ENCODE measurements at regions not wholly inside any gene's neighbourhood (a gene's known extent, or its start where the extent isn't known, plus 50 kb on each side); places are given as distances from the start of the nearest gene placed in this dataset.

DNA sequence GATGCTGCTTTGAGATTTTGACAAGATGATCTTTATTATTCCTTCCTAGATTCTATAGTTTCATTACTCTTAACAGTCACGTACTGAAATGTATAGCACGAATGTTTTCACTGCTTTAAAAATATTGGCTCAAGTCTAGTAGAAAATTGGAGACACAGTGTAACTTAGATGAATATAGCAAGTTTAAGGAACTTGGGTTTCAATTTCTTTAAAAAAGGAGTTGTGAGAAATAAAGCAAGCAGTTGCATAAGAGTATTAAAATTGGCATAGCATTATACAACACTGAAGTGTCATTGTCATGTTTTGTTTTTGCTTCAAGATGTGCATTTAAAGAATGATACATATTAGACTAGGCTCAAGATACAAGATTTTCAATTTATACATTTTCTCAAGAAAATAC, 624.8 kb upstream of the NOVA1 start:
- H3K4me1 ChIP-seq (ENCODE audit: low read depth): no peaks in the 10 kb centered on the region
- DNase-seq (ENCODE audit: low read depth in 1 of 2, low spot score in 1 of 2): no peak
- no peaks in the 10 kb centered on the region for H3K36me3 ChIP-seq
- no peaks in the 10 kb centered on the region for H3K27me3 ChIP-seq
- H3K4me3 ChIP-seq: no peak overlapping the region
- TF ChIP-seq, protein P1, sequence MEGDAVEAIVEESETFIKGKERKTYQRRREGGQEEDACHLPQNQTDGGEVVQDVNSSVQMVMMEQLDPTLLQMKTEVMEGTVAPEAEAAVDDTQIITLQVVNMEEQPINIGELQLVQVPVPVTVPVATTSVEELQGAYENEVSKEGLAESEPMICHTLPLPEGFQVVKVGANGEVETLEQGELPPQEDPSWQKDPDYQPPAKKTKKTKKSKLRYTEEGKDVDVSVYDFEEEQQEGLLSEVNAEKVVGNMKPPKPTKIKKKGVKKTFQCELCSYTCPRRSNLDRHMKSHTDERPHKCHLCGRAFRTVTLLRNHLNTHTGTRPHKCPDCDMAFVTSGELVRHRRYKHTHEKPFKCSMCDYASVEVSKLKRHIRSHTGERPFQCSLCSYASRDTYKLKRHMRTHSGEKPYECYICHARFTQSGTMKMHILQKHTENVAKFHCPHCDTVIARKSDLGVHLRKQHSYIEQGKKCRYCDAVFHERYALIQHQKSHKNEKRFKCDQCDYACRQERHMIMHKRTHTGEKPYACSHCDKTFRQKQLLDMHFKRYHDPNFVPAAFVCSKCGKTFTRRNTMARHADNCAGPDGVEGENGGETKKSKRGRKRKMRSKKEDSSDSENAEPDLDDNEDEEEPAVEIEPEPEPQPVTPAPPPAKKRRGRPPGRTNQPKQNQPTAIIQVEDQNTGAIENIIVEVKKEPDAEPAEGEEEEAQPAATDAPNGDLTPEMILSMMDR (IDR thresholded peaks at IDR 0.05; ENCODE audit: low read depth, low read length): no peak
- H3K27ac ChIP-seq: no peak overlapping the region
- H3K9me3 ChIP-seq (ENCODE audit: low read depth): no peaks in the 10 kb centered on the region

DNA sequence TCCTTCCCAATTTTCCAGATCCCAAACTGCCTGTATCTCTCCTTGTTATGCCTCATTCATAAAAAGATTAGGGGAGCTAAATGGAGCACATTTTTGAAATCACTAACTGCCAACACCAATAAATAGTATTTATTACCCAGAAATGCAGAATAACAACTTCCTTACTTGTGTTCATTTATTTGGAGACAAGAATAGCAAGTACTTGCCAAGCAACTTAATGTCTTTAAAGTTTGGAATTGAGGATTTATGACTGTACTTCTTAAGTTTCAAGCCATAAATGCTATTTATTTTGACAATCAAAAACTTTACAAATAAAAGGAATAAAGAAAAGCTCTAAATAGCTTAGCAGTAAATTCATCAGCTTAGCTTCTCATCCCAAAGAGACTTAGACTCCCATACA, 626.1 kb upstream of the NOVA1 start:
- TF ChIP-seq, protein P1 (IDR thresholded peaks at IDR 0.05; ENCODE audit: low read depth, low read length): no peak
- no peaks in the 10 kb centered on the region for H3K4me1 ChIP-seq (ENCODE audit: low read depth)
- H3K36me3 ChIP-seq: no peaks in the 10 kb centered on the region
- no peaks in the 10 kb centered on the region for H3K9me3 ChIP-seq (ENCODE audit: low read depth)
- H3K27ac ChIP-seq: no peak overlapping the region
- no peak overlapping the region for H3K4me3 ChIP-seq
- no peak for DNase-seq (ENCODE audit: low read depth in 1 of 2, low spot score in 1 of 2)
- H3K27me3 ChIP-seq: no peaks in the 10 kb centered on the region

DNA sequence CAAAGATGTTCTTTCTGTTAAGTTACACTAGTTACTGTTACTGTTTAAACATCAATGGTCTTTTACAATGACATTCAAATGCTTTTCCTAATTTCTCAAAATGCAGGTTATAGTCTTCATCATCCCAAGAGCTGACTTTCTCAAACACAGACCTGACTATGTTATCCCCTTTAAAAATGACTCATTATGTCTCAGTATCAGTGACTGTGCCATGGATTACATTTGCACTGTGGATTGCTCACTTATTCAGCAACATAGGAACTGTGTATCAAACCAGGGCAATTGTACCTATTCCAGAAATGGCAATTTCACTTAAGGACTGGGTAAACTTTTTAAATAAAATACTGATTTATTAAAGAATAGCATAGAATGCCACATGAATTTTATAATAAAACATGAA, 630.2 kb upstream of the NOVA1 start:
- no peaks in the 10 kb centered on the region for H3K4me1 ChIP-seq (ENCODE audit: low read depth)
- H3K9me3 ChIP-seq (ENCODE audit: low read depth): no peaks in the 10 kb centered on the region
- no peak overlapping the region for H3K27ac ChIP-seq
- DNase-seq (ENCODE audit: low read depth in 1 of 2, low spot score in 1 of 2): no peak
- H3K36me3 ChIP-seq: no peaks in the 10 kb centered on the region
- no peak overlapping the region for H3K4me3 ChIP-seq
- TF ChIP-seq, protein P1 (IDR thresholded peaks at IDR 0.05; ENCODE audit: low read depth, low read length): no peak
- H3K27me3 ChIP-seq: no peaks in the 10 kb centered on the region

DNA sequence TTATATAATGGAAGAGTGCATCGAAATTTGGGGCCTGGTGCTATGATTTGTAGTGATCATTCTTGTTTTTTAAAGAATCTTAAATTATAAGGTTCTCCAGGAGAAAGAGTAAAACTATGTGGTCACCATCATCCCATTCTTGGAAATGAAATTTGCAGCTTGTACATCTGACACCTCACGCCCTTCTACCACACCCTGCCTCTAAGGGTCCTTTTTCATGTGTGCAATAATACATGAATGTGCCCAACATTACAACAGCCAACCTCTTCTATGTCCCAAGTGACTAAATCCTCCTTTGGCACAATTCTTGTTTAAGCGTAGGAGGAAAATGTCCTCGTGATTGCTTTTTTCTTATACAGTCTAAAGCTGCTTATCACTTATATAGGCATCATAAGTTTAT, 636.5 kb upstream of the NOVA1 start:
- no peaks in the 10 kb centered on the region for H3K36me3 ChIP-seq
- H3K27me3 ChIP-seq: no peaks in the 10 kb centered on the region
- TF ChIP-seq, protein P1 (IDR thresholded peaks at IDR 0.05; ENCODE audit: low read depth, low read length): no peak
- H3K4me1 ChIP-seq (ENCODE audit: low read depth): no peaks in the 10 kb centered on the region
- no peaks in the 10 kb centered on the region for H3K9me3 ChIP-seq (ENCODE audit: low read depth)
- no peak overlapping the region for H3K4me3 ChIP-seq
- no peak for DNase-seq (ENCODE audit: low read depth in 1 of 2, low spot score in 1 of 2)
- no peak overlapping the region for H3K27ac ChIP-seq

DNA sequence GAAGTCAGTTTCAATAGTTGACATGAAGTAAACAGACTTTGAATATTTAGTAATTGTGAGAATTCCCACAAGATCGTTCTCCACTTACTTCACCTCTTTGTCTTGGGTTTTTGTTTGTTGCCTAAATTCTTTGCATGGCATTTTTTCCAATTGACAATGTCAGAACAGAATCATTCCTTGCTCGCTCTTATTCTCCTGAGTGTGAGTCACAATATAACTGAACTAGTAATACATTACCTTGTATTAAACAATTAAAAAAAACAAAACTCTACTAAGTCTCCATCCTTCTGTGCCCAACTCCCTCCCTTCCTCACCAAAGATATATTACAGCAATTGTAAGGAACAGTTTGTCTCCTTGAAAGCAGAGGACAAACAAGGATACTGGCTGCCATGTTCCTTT, 638.8 kb upstream of the NOVA1 start:
- H3K27ac ChIP-seq: no peak overlapping the region
- no peaks in the 10 kb centered on the region for H3K27me3 ChIP-seq
- H3K36me3 ChIP-seq: no peaks in the 10 kb centered on the region
- H3K9me3 ChIP-seq (ENCODE audit: low read depth): no peaks in the 10 kb centered on the region
- TF ChIP-seq, protein P1 (IDR thresholded peaks at IDR 0.05; ENCODE audit: low read depth, low read length): no peak
- DNase-seq (ENCODE audit: low read depth in 1 of 2, low spot score in 1 of 2): no peak
- H3K4me3 ChIP-seq: no peak overlapping the region
- H3K4me1 ChIP-seq (ENCODE audit: low read depth): no peaks in the 10 kb centered on the region

DNA sequence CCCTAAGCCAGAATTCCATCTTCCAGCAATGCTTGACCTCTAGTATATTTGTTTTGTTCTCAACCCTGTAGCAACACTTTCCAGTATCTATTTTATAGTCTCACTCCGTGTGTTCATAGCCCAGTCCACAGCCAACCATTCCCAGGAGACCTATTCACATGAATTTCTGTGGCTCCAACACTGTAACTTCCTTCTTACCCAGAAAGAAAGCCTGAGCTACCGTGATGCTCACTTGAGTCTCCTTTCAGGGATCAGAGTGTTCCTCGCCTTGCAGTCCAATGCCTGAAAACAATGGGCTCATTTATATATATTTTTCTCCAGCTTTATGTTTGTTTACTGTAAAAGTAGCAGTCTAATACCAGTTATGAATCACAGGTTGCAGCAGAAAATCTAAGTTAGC, 645.0 kb upstream of the NOVA1 start:
- H3K4me3 ChIP-seq: no peak overlapping the region
- TF ChIP-seq, protein P1 (IDR thresholded peaks at IDR 0.05; ENCODE audit: low read depth, low read length): no peak
- no peaks in the 10 kb centered on the region for H3K9me3 ChIP-seq (ENCODE audit: low read depth)
- no peaks in the 10 kb centered on the region for H3K4me1 ChIP-seq (ENCODE audit: low read depth)
- H3K27ac ChIP-seq: no peak overlapping the region
- no peaks in the 10 kb centered on the region for H3K27me3 ChIP-seq
- no peaks in the 10 kb centered on the region for H3K36me3 ChIP-seq
- DNase-seq (ENCODE audit: low read depth in 1 of 2, low spot score in 1 of 2): no peak
